Vagina (tissue), 2 donors: ENCODE measurements at regions not wholly inside any gene's neighbourhood (a gene's known extent, or its start where the extent isn't known, plus 50 kb on each side); places are given as distances from the start of the nearest gene placed in this dataset.

Experiments
- DNase-seq, 2 donors: peaks; one replicate each; pipeline ENCODE4 v3.0.0-alpha.2; 2017; ENCODE audit errors: extremely low spot score in 2 of 2
- H3K27ac ChIP-seq: fragments of 200-600 bp; sonication (generic); one replicate; pipeline ENCODE4 v1.5.1; 2019
- H3K27me3 ChIP-seq: fragments of 200-600 bp; sonication (generic); one replicate; pipeline ENCODE4 v1.5.1; 2019
- H3K36me3 ChIP-seq, 2 donors: fragments of 200-600 bp; sonication (generic); one replicate each; pipeline ENCODE4 v1.5.1; 2017 to 2019
- H3K4me1 ChIP-seq: fragments of 200-600 bp; sonication (generic); one replicate; pipeline ENCODE4 v1.5.1; 2019
- H3K4me3 ChIP-seq, 2 donors: fragments of 200-600 bp; sonication (generic); 1 replicate in 1 of 2; 2 replicates in 1 of 2; pipeline ENCODE4 v1.5.1; 2016 to 2019
- H3K9me3 ChIP-seq: fragments of 200-600 bp; sonication (generic); one replicate; pipeline ENCODE4 v1.5.1; 2019
- POLR2A ChIP-seq, 2 donors: fragments of 450-650 bp; IDR thresholded peaks; one replicate each; pipeline ENCODE4 v1.6.1; 2017; ENCODE audit warnings: antibody characterized with exemption in 2 of 2, mild to moderate bottlenecking in 2 of 2, moderate library complexity in 2 of 2
- POLR2AphosphoS5 ChIP-seq, 2 donors: sonication (generic); formaldehyde crosslinking; IDR thresholded peaks; one replicate each; pipeline ENCODE4 v1.9.0; 2017; ENCODE audit warnings: antibody characterized with exemption in 2 of 2, mild to moderate bottlenecking in 2 of 2, low read depth in 1 of 2; ENCODE audit not compliant: insufficient read depth in 1 of 2
- intact Hi-C: fragments of 100-400 bp; cut with DNase I; formaldehyde crosslinking; loops from one replicate; pipeline ENCODE4 v1.15.1; 2023
- TF ChIP-seq, protein P1 (sequence below), 3 experiments: fragments of 450-650 bp in 2 of 3; fragments of 200-600 bp in 1 of 3; sonication (generic) in 1 of 3; IDR thresholded peaks; one replicate each; pipeline ENCODE4 v1.5.1; 2017 to 2019; ENCODE audit warnings: antibody characterized with exemption in 3 of 3, mild to moderate bottlenecking in 2 of 3, moderate library complexity in 2 of 3

- peak in 1 of 2 donors; percentile 95 for DNase-seq
- Histone ChIP-seq H3K36me3 (no peaks in the 10 kb centered on the region), H3K4me1 (peaks cover 4% of the 10 kb centered on the region), H3K27ac (peak overlapping the region; percentile 87), H3K27me3 (no peaks in the 10 kb centered on the region), H3K9me3 (no peaks in the 10 kb centered on the region), H3K4me3 (no peak overlapping the region)
- intact Hi-C loops = no loop called here
- TF ChIP-seq POLR2AphosphoS5 (IDR thresholded peaks at IDR 0.05; ENCODE audit: insufficient read depth in 1 of 2, low read depth in 1 of 2) (peak; percentile 62 to 93), POLR2A (IDR thresholded peaks at IDR 0.05) (no peak)
Measured at GRCh38 chr9:129242971-129243561, 65.0 kb upstream of the IER5L start.

GRCh38 chr9:129242191-129242941, 64.3 kb upstream of the IER5L start:
- Histone ChIP-seq H3K4me3 (no peak overlapping the region), H3K27ac (peak overlapping the region; percentile 87), H3K27me3 (no peaks in the 10 kb centered on the region), H3K9me3 (no peaks in the 10 kb centered on the region), H3K4me1 (peaks cover 9% of the 10 kb centered on the region), H3K36me3 (no peaks in the 10 kb centered on the region)
- DNase-seq = no peak
- intact Hi-C loops = no loop called here
- no peak for TF ChIP-seq POLR2AphosphoS5 (IDR thresholded peaks at IDR 0.05; ENCODE audit: insufficient read depth in 1 of 2, low read depth in 1 of 2)
- TF ChIP-seq POLR2A (IDR thresholded peaks at IDR 0.05) = no peak
- TF ChIP-seq, protein P1, sequence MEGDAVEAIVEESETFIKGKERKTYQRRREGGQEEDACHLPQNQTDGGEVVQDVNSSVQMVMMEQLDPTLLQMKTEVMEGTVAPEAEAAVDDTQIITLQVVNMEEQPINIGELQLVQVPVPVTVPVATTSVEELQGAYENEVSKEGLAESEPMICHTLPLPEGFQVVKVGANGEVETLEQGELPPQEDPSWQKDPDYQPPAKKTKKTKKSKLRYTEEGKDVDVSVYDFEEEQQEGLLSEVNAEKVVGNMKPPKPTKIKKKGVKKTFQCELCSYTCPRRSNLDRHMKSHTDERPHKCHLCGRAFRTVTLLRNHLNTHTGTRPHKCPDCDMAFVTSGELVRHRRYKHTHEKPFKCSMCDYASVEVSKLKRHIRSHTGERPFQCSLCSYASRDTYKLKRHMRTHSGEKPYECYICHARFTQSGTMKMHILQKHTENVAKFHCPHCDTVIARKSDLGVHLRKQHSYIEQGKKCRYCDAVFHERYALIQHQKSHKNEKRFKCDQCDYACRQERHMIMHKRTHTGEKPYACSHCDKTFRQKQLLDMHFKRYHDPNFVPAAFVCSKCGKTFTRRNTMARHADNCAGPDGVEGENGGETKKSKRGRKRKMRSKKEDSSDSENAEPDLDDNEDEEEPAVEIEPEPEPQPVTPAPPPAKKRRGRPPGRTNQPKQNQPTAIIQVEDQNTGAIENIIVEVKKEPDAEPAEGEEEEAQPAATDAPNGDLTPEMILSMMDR (IDR thresholded peaks at IDR 0.05) = no peak

GRCh38 chr9:129241725-129242124, 63.7 kb upstream of the IER5L start:
- H3K27me3 ChIP-seq = no peaks in the 10 kb centered on the region
- H3K9me3 ChIP-seq = no peaks in the 10 kb centered on the region
- peak overlapping the region; percentile 87 for H3K27ac ChIP-seq
- intact Hi-C loops = no loop called here
- H3K4me3 ChIP-seq = no peak overlapping the region
- TF ChIP-seq POLR2AphosphoS5 (IDR thresholded peaks at IDR 0.05; ENCODE audit: insufficient read depth in 1 of 2, low read depth in 1 of 2) (no peak), POLR2A (IDR thresholded peaks at IDR 0.05) (no peak)
- TF ChIP-seq, protein P1 (IDR thresholded peaks at IDR 0.05) = no peak
- peaks cover 16% of the 10 kb centered on the region for H3K4me1 ChIP-seq
- no peak for DNase-seq
- H3K36me3 ChIP-seq = no peaks in the 10 kb centered on the region

DNA sequence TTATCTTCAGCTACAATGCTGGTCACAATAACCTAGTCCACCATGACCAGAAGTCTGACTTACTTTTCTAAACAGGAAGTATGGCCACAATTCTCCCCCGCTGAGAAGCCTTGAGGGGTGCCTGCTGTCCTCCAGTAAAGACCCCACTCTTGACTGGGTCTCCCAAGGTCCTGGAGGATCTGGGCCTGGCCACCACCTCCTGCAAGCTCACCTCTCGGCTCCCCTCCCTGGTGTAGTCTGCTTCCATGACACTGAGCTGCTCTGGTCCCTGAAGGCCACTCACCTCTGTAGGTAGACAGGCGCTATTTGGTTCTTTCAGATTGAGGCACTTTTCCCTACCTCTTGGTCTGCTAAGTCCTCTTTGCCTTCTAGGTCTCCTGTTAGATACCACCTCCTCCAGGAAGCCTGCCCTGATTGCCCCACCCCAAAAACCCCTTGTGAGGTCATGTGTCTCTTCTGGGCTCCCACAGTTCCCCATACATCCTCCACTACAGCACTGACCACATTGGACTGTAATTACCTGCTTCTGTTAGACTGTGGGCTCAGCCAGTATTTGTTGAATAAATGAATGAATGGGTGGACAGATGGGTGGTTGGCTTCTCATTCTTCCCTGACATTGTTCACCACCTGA, 62.6 kb upstream of the IER5L start:
- no peak for DNase-seq
- peak overlapping the region; percentile 87 for H3K27ac ChIP-seq
- TF ChIP-seq, protein P1 (IDR thresholded peaks at IDR 0.05) = no peak
- no peak for TF ChIP-seq POLR2A (IDR thresholded peaks at IDR 0.05)
- no peak for TF ChIP-seq POLR2AphosphoS5 (IDR thresholded peaks at IDR 0.05; ENCODE audit: insufficient read depth in 1 of 2, low read depth in 1 of 2)
- H3K9me3 ChIP-seq = no peaks in the 10 kb centered on the region
- no peaks in the 10 kb centered on the region for H3K27me3 ChIP-seq
- H3K4me1 ChIP-seq = peaks cover 20% of the 10 kb centered on the region
- intact Hi-C loops = no loop called here
- H3K36me3 ChIP-seq = no peaks in the 10 kb centered on the region
- no peak overlapping the region for H3K4me3 ChIP-seq

GRCh38 chr9:129239946-129240490, 62.0 kb upstream of the IER5L start:
- peak overlapping the region; percentile 87 for H3K27ac ChIP-seq
- H3K4me1 ChIP-seq = peaks cover 20% of the 10 kb centered on the region
- no peak for DNase-seq
- no peaks in the 10 kb centered on the region for H3K27me3 ChIP-seq
- TF ChIP-seq POLR2A (IDR thresholded peaks at IDR 0.05) = no peak
- TF ChIP-seq, protein P1 (IDR thresholded peaks at IDR 0.05) = no peak
- TF ChIP-seq POLR2AphosphoS5 (IDR thresholded peaks at IDR 0.05; ENCODE audit: insufficient read depth in 1 of 2, low read depth in 1 of 2) = no peak
- no peaks in the 10 kb centered on the region for H3K36me3 ChIP-seq
- intact Hi-C loops = no loop called here
- no peak overlapping the region for H3K4me3 ChIP-seq
- no peaks in the 10 kb centered on the region for H3K9me3 ChIP-seq
